ENCODE measurements at regions not wholly inside any gene's neighbourhood (a gene's known extent, or its start where the extent isn't known, plus 50 kb on each side); places are given as distances from the start of the nearest gene placed in this dataset.
"Not testable (repeated sequence)": the region's sequence is repeated elsewhere in the genome, so short reads cannot be mapped to it uniquely, and the experiment has no call there.

- no peak for TF ChIP-seq CTCF (IDR thresholded peaks at IDR 0.05; ENCODE audit: insufficient read depth, low read depth, low read length)
- no peak overlapping the region for H3K4me3 ChIP-seq (ENCODE audit: low read depth, low read length)
- DNase-seq (ENCODE audit: low read depth), result no peak
Measured at GRCh38 chr9:74083681-74084433, 413.3 kb upstream of the RORB start.

GRCh38 chr9:74085384-74086037, 411.6 kb upstream of the RORB start:
- not testable (repeated sequence) for H3K4me3 ChIP-seq (ENCODE audit: low read depth, low read length); DNase-seq (ENCODE audit: low read depth)

GRCh38 chr9:74090921-74091320, 406.2 kb upstream of the RORB start:
- DNase-seq (ENCODE audit: low read depth), result not testable (repeated sequence)

DNA sequence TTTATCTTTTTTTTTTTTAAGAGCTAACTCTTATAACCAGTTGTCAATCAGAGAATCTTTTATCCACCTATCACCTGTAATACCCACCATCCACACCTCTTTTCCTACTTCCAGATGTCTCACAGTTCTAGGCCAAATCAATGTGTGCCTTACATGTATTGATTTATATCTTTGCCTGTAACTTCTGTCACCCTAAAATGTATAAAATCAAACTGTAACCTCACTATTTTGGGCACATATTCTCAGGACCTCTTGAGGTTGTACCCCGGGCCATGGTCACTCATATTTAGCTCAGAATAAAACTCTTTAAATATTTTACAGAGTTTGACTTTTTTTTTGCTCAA, 404.7 kb upstream of the RORB start:
- no peak for TF ChIP-seq CTCF (IDR thresholded peaks at IDR 0.05; ENCODE audit: insufficient read depth, low read depth, low read length)
- no peak for DNase-seq (ENCODE audit: low read depth)
- H3K4me3 ChIP-seq (ENCODE audit: low read depth, low read length), result no peak overlapping the region

More at GRCh38 chr9:74090921-74091320, 406.2 kb upstream of the RORB start:
- not testable (repeated sequence) for H3K4me3 ChIP-seq (ENCODE audit: low read depth, low read length)

DNA sequence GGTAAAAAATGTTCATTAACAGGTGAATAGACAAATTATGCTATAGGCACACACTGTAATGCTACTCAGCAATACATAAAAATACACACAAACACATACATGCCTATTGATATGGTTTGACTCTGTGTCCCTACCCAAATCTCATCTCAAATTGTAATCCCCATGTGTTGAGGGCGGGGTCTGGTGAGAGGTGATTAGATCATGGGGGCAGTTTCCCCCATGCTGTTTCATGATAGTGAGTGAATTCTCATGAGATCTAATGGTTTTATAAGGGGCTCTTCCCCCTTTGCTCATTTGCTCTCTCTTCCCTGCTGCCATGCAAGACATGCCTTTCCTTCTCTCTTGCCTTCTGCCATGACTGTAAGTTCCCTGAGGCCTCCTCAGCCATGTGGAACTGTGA, 403.1 kb upstream of the RORB start:
- H3K4me3 ChIP-seq (ENCODE audit: low read depth, low read length); DNase-seq (ENCODE audit: low read depth): not testable (repeated sequence)

GRCh38 chr9:74094766-74095165, 402.4 kb upstream of the RORB start:
- no peak for DNase-seq (ENCODE audit: low read depth)
- no peak overlapping the region for H3K4me3 ChIP-seq (ENCODE audit: low read depth, low read length)
- TF ChIP-seq CTCF (IDR thresholded peaks at IDR 0.05; ENCODE audit: insufficient read depth, low read depth, low read length), result no peak

DNA sequence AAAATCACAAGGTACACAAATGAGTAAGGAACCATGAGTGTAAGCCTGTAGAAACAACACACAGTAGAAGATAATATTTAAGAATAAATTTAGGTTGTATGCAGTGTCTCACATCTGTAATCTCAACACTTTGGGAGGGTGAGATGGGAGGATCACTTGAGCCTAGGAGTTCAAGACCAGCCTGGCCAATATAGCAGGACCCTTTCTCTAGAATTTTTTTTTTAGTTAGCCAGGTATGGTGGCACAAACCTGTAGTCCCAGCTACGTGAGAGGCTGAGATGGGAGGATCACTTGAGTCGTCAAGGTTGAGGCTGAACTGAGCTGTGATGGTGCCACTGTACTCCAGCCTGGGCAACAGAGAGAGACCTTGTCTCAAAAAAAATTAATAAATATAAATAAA, 401.2 kb upstream of the RORB start:
- H3K4me3 ChIP-seq (ENCODE audit: low read depth, low read length), result no peak overlapping the region
- no peak for TF ChIP-seq CTCF (IDR thresholded peaks at IDR 0.05; ENCODE audit: insufficient read depth, low read depth, low read length)
- DNase-seq (ENCODE audit: low read depth), result no peak

DNA sequence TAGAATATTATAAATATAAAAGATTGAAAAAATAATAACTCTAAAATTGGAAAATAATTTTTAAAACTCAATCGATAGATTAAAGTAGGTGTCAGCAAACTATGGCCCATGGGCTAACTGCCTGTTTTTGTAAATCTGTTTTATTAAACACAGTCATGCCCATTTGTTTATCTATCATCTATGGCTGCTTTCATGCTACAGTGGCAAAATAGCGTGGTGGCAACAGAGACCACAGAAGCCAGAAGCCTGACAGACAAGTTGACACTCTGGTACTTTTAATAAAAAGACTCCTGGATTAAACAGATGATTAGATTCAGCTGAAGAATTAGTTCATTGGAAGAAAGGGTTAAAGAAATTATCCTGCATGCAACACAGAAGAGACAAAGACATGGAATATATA, 400.7 kb upstream of the RORB start:
- no peak overlapping the region for H3K4me3 ChIP-seq (ENCODE audit: low read depth, low read length)
- DNase-seq (ENCODE audit: low read depth), result no peak
- no peak for TF ChIP-seq CTCF (IDR thresholded peaks at IDR 0.05; ENCODE audit: insufficient read depth, low read depth, low read length)

All from fibroblast of villous mesenchyme (primary cell).